Endodermal cell (in vitro differentiated cells): ENCODE measurements at regions not wholly inside any gene's neighbourhood (a gene's known extent, or its start where the extent isn't known, plus 50 kb on each side); places are given as distances from the start of the nearest gene placed in this dataset.
A peak's percentile ranks its signal among the peaks of the same experiment; 100 is the strongest.

Source experiments
- DNase-seq: peaks from one replicate; pipeline ENCODE4 v3.0.0-alpha.2; 2017
- H3K27ac ChIP-seq: 2 replicates; pipeline ENCODE4 v1.5.1; 2013; ENCODE audit warnings: mild to moderate bottlenecking, low read depth, low read length, moderate library complexity
- H3K27me3 ChIP-seq: 2 replicates; pipeline ENCODE4 v1.6.1; 2013; ENCODE audit warnings: mild to moderate bottlenecking, low read length, moderate library complexity; ENCODE audit not compliant: insufficient read depth, control insufficient read depth, poor library complexity, severe bottlenecking
- H3K36me3 ChIP-seq: 2 replicates; pipeline ENCODE4 v1.7.0; 2013; ENCODE audit warnings: mild to moderate bottlenecking, low read length, moderate library complexity; ENCODE audit not compliant: control insufficient read depth, insufficient read depth
- H3K4me1 ChIP-seq: one replicate; pipeline ENCODE4 v1.7.0; 2013; ENCODE audit warnings: low read length; ENCODE audit not compliant: control insufficient read depth, insufficient read depth
- H3K4me3 ChIP-seq: 2 replicates; pipeline ENCODE4 v1.5.1; 2013; ENCODE audit warnings: mild to moderate bottlenecking, low read length, moderate library complexity
- H3K9ac ChIP-seq: 2 replicates; pipeline ENCODE4 v1.6.1; 2013; ENCODE audit warnings: mild to moderate bottlenecking, low read length, moderate library complexity; ENCODE audit not compliant: poor library complexity, severe bottlenecking; ENCODE audit errors: extremely low read depth
- H3K9me3 ChIP-seq: 2 replicates; pipeline ENCODE4 v1.6.1; 2013; ENCODE audit warnings: mild to moderate bottlenecking, low read length, moderate library complexity; ENCODE audit not compliant: control insufficient read depth
- H3K27ac Mint-ChIP-seq: 2 replicates; pipeline ENCODE4 v1.8.0; 2020; ENCODE audit warnings: mixed read lengths
- H3K27me3 Mint-ChIP-seq: 2 replicates; pipeline ENCODE4 v1.8.0; 2021; ENCODE audit warnings: mild to moderate bottlenecking, mixed read lengths; ENCODE audit not compliant: insufficient read depth
- H3K36me3 Mint-ChIP-seq: 2 replicates; pipeline ENCODE4 v1.8.0; 2020; ENCODE audit warnings: low read depth, mixed read lengths
- H3K4me1 Mint-ChIP-seq: 2 replicates; pipeline ENCODE4 v1.8.0; 2020; ENCODE audit warnings: mixed read lengths
- H3K4me3 Mint-ChIP-seq: 2 replicates; pipeline ENCODE4 v1.8.0; 2020; ENCODE audit warnings: mild to moderate bottlenecking, moderate library complexity, mixed read lengths
- H3K9me3 Mint-ChIP-seq: 2 replicates; pipeline ENCODE4 v1.8.0; 2020; ENCODE audit warnings: mild to moderate bottlenecking, mixed read lengths
- CTCF ChIP-seq: fragments of 200-600 bp; sonication (generic); conservative IDR thresholded peaks from 2 replicates; pipeline ENCODE4 v1.5.0; 2021; ENCODE audit warnings: antibody characterized with exemption, mild to moderate bottlenecking
- WGBS, 2 experiments: methylation state at CpG; one replicate each; pipeline versions ENCODE4 v1.1.5 to v1.1.7; 2013; ENCODE audit warnings: missing lambda C conversion rate in 2 of 2, mixed read lengths in 1 of 2; ENCODE audit not compliant: insufficient coverage in 1 of 2, insufficient read length in 1 of 2; 5-methylcytosine and 5-hydroxymethylcytosine counted together

- H3K27ac Mint-ChIP-seq: no peak overlapping the region
- no peak overlapping the region for H3K4me3 Mint-ChIP-seq
- Histone ChIP-seq H3K9me3 (peaks cover 15% of the 10 kb centered on the region), H3K4me1 (no peaks in the 10 kb centered on the region), H3K27ac (no peak overlapping the region), H3K9ac (no peak overlapping the region), H3K27me3 (no peaks in the 10 kb centered on the region), H3K4me3 (no peak overlapping the region), H3K36me3 (no peaks in the 10 kb centered on the region)
- peaks cover 12% of the 10 kb centered on the region for H3K27me3 Mint-ChIP-seq
- no peak for TF ChIP-seq CTCF
- H3K9me3 Mint-ChIP-seq: peaks cover 51% of the 10 kb centered on the region
- H3K4me1 Mint-ChIP-seq: peaks cover 3% of the 10 kb centered on the region
- H3K36me3 Mint-ChIP-seq: peaks cover 17% of the 10 kb centered on the region
- 70 to 90% methylated on average over 2 to 6 of the region's 6 CpGs for WGBS, 2 experiments
- DNase-seq: no peak
Measured at GRCh38 chr7:156590212-156590611, 50.4 kb upstream of the RNF32 start.

GRCh38 chr7:156589808-156590207 is 50.8 kb upstream of the RNF32 start:
- no peaks in the 10 kb centered on the region for H3K4me1 ChIP-seq
- H3K36me3 ChIP-seq: no peaks in the 10 kb centered on the region
- peaks cover 15% of the 10 kb centered on the region for H3K9me3 ChIP-seq
- no peak overlapping the region for H3K4me3 ChIP-seq
- peaks cover 17% of the 10 kb centered on the region for H3K36me3 Mint-ChIP-seq
- H3K9me3 Mint-ChIP-seq: peaks cover 53% of the 10 kb centered on the region
- no peak for DNase-seq
- no peak for TF ChIP-seq CTCF
- no peaks in the 10 kb centered on the region for H3K27me3 ChIP-seq
- H3K4me3 Mint-ChIP-seq: no peak overlapping the region
- no peak overlapping the region for H3K27ac ChIP-seq
- H3K27me3 Mint-ChIP-seq: peaks cover 12% of the 10 kb centered on the region
- no peak overlapping the region for H3K27ac Mint-ChIP-seq
- H3K4me1 Mint-ChIP-seq: peaks cover 7% of the 10 kb centered on the region
- 95 to 100% methylated on average over 1 to 2 of the region's 2 CpGs for WGBS, 2 experiments
- no peak overlapping the region for H3K9ac ChIP-seq

- no peak overlapping the region for H3K27ac Mint-ChIP-seq
- peak overlapping the region; percentile 15 for H3K4me3 ChIP-seq
- WGBS, 2 experiments: 71 to 73% methylated on average over 1 of the region's 1 CpG
- no peak overlapping the region for H3K27ac ChIP-seq
- DNase-seq: no peak
- no peak for TF ChIP-seq CTCF
- H3K9ac ChIP-seq: no peak overlapping the region
- H3K4me3 Mint-ChIP-seq: no peak overlapping the region
- H3K9me3 Mint-ChIP-seq: peaks cover 36% of the 10 kb centered on the region
- peaks cover 17% of the 10 kb centered on the region for H3K27me3 Mint-ChIP-seq
- peaks cover 12% of the 10 kb centered on the region for H3K4me1 Mint-ChIP-seq
- peaks cover 8% of the 10 kb centered on the region for H3K36me3 Mint-ChIP-seq
- H3K9me3 ChIP-seq: peaks cover 15% of the 10 kb centered on the region
- H3K4me1 ChIP-seq: no peaks in the 10 kb centered on the region
- H3K27me3 ChIP-seq: no peaks in the 10 kb centered on the region
- H3K36me3 ChIP-seq: no peaks in the 10 kb centered on the region
Measured at GRCh38 chr7:156585926-156586325, 54.6 kb upstream of the RNF32 start.
